ENCODE measurements at regions not wholly inside any gene's neighbourhood (a gene's known extent, or its start where the extent isn't known, plus 50 kb on each side); places are given as distances from the start of the nearest gene placed in this dataset.
A peak's percentile ranks its signal among the peaks of the same experiment; 100 is the strongest.
"Not testable (repeated sequence)": the region's sequence is repeated elsewhere in the genome, so short reads cannot be mapped to it uniquely, and the experiment has no call there.

DNA sequence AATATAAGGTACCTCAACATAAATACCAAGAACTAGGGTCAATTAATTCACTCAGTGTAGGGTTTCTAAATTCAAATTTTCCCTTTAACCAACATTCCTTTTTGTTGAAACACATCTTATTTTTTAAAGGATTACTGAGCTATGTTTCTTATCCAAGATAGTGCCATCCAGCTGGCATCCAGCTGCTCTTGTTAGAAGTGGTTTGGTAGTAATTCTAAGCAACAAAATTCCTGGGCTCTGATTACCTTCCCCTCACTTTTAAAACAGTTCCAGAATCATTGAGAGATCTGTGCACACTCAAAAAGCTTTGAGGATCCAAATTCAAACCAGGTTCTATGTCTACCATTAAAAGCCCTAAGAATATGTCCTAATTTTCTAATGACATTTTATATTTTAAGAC is 583.7 kb downstream of the TRIML1 start:
- H3K4me3 Mint-ChIP-seq = no peak overlapping the region
- ATAC-seq (no peak), DNase-seq (no peak)
- no peaks in the 10 kb centered on the region for H3K27me3 Mint-ChIP-seq
- POLR2A ChIA-PET = no interaction called here
- H3K27ac Mint-ChIP-seq = no peak overlapping the region
- H3K9me3 Mint-ChIP-seq = peaks cover 2 to 20% (median 10%) of the 10 kb centered on the region in 9 donors
- H3K36me3 Mint-ChIP-seq = no peaks in the 10 kb centered on the region
- no peaks in the 10 kb centered on the region for H3K4me1 Mint-ChIP-seq

DNA sequence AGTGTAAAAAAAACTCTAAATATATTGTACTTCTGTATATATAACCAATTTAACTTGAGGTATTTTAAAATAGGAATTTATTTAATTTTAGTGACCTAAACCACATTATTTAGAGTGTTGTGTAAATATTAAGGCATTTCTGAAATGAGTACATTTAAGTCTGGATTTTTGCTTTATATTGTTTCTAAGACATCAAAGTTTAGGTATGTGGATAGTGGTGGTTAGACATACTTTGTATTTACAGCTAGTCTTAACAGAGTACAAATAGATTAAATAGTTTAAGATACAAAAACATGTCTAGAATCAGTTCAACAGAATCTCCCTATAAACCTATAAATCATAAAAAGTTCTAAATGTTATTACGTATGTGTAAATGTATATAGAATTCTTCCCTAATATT is 588.5 kb downstream of the TRIML1 start:
- ATAC-seq (no peak), DNase-seq (no peak)
- H3K27me3 Mint-ChIP-seq = no peaks in the 10 kb centered on the region
- no peaks in the 10 kb centered on the region for H3K4me1 Mint-ChIP-seq
- peaks cover 2 to 29% (median 17%) of the 10 kb centered on the region in 9 donors for H3K9me3 Mint-ChIP-seq
- no peak overlapping the region for H3K4me3 Mint-ChIP-seq
- no peak overlapping the region for H3K27ac Mint-ChIP-seq
- peaks cover 0 to 9% (median 0%) of the 10 kb centered on the region in 3 donors for H3K36me3 Mint-ChIP-seq
- POLR2A ChIA-PET = no interaction called here

DNA sequence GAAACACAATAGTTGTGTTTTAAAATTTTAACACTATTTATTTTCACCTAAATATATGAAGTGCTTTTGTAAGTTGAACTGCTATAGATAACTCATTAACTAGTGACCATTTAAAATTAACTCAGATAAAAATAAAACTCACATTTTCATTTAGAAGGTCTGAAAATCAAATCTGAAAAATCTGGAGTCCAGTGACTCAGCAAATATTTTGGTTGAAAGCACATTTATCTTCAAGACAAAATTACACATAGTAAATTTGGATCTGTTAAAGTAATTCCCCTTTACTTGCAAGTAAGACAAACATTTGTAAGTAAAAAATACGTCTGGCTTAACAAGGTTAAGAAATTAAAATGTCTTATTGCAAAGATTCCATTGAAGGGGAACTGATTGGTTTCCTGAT is 589.1 kb downstream of the TRIML1 start:
- POLR2A ChIA-PET = no interaction called here
- Mint-ChIP-seq H3K4me1 (no peaks in the 10 kb centered on the region), H3K9me3 (peaks cover 2 to 29% (median 17%) of the 10 kb centered on the region in 9 donors), H3K27ac (no peak overlapping the region), H3K4me3 (no peak overlapping the region), H3K36me3 (peaks cover 0 to 9% (median 0%) of the 10 kb centered on the region in 3 donors), H3K27me3 (no peaks in the 10 kb centered on the region)
- DNase-seq (no peak), ATAC-seq (no peak)

DNA sequence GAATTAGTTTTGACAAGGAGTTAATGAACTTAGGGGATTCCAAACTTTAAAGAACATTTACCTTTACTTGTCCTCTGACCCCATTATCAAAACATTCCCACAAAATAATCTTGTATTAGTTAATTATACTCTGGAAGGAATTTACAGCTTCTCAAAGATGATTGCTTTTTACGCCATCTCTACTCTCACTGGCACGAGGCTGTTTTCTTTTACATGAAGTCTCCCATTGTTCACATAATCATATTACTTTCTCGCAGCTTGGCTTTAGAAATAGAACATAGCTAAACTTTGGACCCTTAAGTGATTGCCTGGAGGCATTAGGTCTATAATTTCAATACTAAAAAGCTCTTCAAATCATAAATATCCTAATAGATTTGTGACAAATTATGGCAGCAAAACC is 592.9 kb downstream of the TRIML1 start:
- H3K4me1 Mint-ChIP-seq = no peaks in the 10 kb centered on the region
- DNase-seq (no peak), ATAC-seq (no peak)
- H3K27me3 Mint-ChIP-seq = no peaks in the 10 kb centered on the region
- POLR2A ChIA-PET = no interaction called here
- H3K9me3 Mint-ChIP-seq = peaks cover 3 to 33% (median 18%) of the 10 kb centered on the region in 9 donors
- no peak overlapping the region for H3K27ac Mint-ChIP-seq
- H3K4me3 Mint-ChIP-seq = no peak overlapping the region
- H3K36me3 Mint-ChIP-seq = peaks cover 0 to 9% (median 0%) of the 10 kb centered on the region in 3 donors

DNA sequence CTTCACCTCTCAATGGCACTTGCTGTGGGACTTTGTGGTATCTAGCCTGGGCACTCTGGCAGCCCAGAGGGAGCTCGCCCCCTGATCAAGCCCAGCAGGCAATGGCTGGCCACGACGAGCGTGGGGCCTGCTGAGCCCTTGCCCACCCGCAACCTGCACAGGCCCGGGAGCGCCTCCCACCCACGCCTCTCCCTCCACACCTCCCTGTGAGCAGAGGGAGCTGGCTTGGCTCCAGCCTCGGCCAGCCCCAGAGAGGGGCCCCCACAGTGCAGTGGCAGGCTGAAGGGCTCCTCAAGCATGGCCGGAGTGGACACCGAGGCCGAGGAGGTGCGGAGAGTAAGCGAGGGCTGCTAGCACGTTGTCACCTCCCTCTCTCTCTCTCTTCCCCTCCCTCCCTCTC is 595.8 kb downstream of the TRIML1 start:
- DNase-seq (no peak), ATAC-seq (no peak)
- Mint-ChIP-seq H3K9me3 (peaks cover 3 to 33% (median 20%) of the 10 kb centered on the region in 9 donors), H3K27ac (no peak overlapping the region), H3K4me1 (no peaks in the 10 kb centered on the region), H3K27me3 (no peaks in the 10 kb centered on the region), H3K36me3 (peaks cover 0 to 9% (median 0%) of the 10 kb centered on the region in 3 donors), H3K4me3 (no peak overlapping the region)
- POLR2A ChIA-PET = no interaction called here

DNA sequence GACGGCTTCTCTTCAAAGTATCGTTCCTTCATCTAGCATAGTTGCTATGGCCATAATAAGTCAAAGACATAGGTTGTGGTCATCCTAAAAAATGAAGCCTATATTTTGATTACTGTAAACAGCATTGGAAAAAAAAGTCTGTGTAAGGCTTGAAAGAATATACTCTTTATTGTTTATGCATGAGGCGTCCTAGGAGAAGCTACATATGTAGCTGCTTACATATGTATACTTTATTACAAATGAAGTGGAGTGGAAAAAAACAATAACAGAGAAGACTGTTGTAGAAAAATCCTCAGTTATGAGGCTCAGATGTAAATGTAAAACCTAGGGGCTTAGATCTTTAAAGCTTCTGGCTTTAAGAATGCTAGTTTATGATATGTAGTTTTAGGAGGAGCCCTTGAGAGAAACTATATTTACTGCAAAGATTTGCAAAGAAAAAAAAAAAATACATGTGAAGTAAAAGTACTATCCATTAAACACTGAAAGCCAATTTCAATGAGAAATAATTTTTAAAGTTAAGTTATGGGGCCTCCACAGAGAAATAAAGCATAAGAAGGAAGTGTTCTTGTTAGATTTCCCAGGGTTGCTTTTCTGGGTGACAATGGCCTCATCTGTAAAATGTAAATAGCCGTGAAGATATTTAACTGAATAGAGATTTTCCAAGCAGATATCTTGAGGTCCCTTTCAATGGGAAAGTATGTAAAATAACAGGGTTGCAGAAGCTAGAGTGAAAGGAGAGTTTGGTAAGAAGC is 598.2 kb downstream of the TRIML1 start:
- H3K27ac Mint-ChIP-seq = no peak overlapping the region
- no peak overlapping the region for H3K4me3 Mint-ChIP-seq
- no peaks in the 10 kb centered on the region for H3K27me3 Mint-ChIP-seq
- ATAC-seq = no peak
- POLR2A ChIA-PET = no interaction called here
- H3K36me3 Mint-ChIP-seq = no peaks in the 10 kb centered on the region
- H3K9me3 Mint-ChIP-seq = peaks cover 0 to 16% (median 7%) of the 10 kb centered on the region in 9 donors
- no peak for DNase-seq
- H3K4me1 Mint-ChIP-seq = no peaks in the 10 kb centered on the region

DNA sequence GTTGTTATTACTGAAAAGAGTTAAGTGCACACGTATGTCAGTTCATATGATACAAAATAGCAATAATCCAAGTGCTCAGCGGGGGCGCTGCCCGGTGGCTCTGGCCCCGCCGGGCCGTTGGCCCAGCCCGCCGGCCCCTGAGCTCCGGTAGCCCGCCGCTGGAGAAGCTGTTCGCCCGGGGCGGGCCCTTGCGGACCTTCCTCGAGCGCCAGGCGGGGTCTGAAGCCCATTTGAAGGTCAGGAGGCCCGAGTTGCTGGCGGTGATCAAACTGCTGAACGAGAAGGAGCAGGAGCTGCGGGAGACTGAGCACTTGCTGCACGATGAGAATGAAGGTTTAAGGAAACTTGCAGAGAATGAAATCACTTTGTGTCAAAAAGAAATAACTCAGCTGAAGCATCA is 599.0 kb downstream of the TRIML1 start:
- H3K27me3 Mint-ChIP-seq, H3K27ac Mint-ChIP-seq, H3K4me1 Mint-ChIP-seq, H3K36me3 Mint-ChIP-seq, DNase-seq, H3K4me3 Mint-ChIP-seq, POLR2A ChIA-PET: not testable (repeated sequence)
- H3K9me3 Mint-ChIP-seq = peaks cover 0 to 11% (median 5%) of the 10 kb centered on the region in 9 donors
- peak in 1 of 2 donors; percentile 49 for ATAC-seq

DNA sequence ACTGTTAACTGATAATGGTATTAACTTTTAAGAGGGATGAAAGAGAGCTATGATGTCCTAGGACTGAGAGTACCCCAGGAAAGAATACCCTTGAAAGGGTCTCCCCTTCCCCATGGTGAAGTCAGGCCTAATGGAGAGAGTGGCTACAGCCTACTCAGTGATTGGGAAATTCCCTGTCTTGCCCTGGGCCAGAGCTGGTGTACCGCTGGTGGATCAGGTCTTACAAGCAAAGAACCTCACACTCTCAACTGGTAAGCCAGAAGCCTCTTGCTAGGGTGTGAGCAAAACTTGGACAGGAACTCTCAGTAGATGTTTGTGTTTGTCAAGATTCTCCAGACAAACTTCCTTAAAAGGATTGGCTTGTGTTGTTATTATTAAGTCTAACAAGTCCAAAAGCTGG is 600.9 kb downstream of the TRIML1 start:
- H3K36me3 Mint-ChIP-seq, ATAC-seq, H3K4me3 Mint-ChIP-seq, POLR2A ChIA-PET, H3K27me3 Mint-ChIP-seq, H3K4me1 Mint-ChIP-seq, DNase-seq, H3K27ac Mint-ChIP-seq: not testable (repeated sequence)
- H3K9me3 Mint-ChIP-seq = peaks cover 0 to 11% (median 6%) of the 10 kb centered on the region in 9 donors

DNA sequence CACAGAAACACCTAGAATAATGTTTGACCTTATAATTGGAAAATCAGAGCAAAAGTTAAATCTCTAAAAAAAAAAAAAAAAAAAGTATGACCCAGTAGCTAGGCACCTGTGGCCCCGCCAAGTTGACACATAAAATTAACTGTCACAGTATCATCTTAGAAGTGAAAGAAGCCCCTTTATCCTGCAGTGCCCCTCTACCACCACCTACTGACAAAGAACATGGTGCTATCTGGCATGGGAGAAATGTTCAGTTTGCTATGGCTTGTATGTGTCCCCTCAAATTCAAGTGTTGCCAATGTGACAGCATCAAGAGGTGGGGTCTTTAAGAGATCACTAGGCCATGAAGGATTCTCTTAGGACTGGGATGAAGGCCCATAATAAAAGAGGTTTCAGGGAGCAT is 601.5 kb downstream of the TRIML1 start:
- H3K4me3 Mint-ChIP-seq, H3K27me3 Mint-ChIP-seq, DNase-seq, POLR2A ChIA-PET, H3K36me3 Mint-ChIP-seq, H3K27ac Mint-ChIP-seq, H3K4me1 Mint-ChIP-seq: not testable (repeated sequence)
- peak; percentile 50 to 61 for ATAC-seq
- peaks cover 0 to 11% (median 7%) of the 10 kb centered on the region in 9 donors for H3K9me3 Mint-ChIP-seq

DNA sequence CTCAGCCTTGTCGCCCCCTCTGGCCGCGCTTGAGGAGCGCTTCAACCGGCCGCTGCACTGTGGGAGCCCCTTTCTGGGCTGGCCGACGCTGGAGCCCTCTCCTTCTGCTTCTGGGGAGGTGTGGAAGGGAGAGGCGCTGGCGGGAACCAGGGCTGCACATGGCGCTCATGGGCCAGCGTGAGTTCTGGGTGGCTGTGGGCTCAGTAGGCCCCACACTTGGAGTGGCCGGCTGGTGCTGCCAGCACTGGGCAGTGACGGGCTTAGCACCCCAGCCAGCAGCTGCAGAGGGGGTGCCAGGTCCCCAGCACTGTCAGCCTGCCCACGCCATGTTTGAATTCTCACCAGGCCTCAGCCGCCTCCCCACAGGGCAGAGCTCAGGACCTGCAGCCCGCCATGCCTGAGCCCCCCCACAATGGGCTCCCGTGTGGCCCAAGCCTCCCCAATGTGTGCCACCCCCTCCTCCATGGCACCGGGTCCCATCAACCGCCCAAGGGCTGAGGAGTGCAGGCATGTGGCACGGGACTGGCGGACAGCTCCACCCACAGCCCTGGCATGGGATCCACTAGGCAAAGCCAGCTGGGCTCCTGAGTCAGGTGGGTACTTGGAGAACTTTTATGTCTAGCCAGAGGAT is 615.2 kb downstream of the TRIML1 start:
- no peak overlapping the region for H3K27ac Mint-ChIP-seq
- no peak overlapping the region for H3K4me3 Mint-ChIP-seq
- no peak for DNase-seq
- POLR2A ChIA-PET = no interaction called here
- no peak for ATAC-seq
- no peaks in the 10 kb centered on the region for H3K27me3 Mint-ChIP-seq
- no peaks in the 10 kb centered on the region for H3K4me1 Mint-ChIP-seq
- H3K9me3 Mint-ChIP-seq = peaks cover 9 to 49% (median 17%) of the 10 kb centered on the region in 9 donors
- peaks cover 0 to 19% (median 0%) of the 10 kb centered on the region in 3 donors for H3K36me3 Mint-ChIP-seq

DNA sequence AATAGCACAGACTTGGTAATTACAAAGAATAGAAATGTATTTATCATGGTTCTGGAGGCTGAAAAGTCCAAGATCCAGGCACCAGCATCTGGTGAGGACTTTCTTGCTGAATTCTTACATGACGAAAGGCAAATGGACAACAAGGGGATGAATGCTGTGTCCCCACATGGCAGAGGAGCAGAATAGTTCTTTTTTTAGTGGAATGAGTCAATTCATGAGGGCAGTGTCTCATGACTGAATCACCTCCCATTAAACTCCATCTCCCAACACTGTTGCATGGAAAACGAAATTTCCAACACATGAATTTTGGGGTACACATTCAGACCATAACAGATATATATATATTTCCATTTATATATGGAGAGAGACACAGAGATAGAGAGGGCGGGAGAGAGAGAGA is 628.3 kb downstream of the TRIML1 start:
- no peaks in the 10 kb centered on the region for H3K27me3 Mint-ChIP-seq
- H3K27ac Mint-ChIP-seq = no peak overlapping the region
- ATAC-seq = no peak
- H3K4me3 Mint-ChIP-seq = no peak overlapping the region
- peaks cover 7 to 38% (median 20%) of the 10 kb centered on the region in 9 donors for H3K9me3 Mint-ChIP-seq
- no peak for DNase-seq
- no peaks in the 10 kb centered on the region for H3K36me3 Mint-ChIP-seq
- H3K4me1 Mint-ChIP-seq = no peaks in the 10 kb centered on the region
- POLR2A ChIA-PET = no interaction called here

DNA sequence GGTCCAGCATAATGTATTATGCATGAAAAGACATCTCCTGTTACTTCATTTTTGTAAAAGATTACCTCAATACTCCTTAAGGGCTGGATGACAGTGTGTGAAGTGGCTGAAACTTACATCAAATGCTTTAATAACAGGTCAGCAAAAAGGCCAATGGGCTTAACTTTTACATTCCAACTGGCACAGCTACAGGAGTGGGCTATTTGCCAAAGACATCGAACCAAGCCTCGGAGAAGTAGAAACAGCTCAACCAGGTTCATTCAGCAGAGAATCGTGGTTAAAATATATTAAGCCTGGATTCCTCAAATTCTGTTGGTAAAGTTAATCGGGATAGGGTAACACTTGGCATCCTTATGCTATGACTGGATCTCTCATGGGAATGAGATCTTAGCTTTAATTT is 639.7 kb downstream of the TRIML1 start:
- no peaks in the 10 kb centered on the region for H3K4me1 Mint-ChIP-seq
- H3K27me3 Mint-ChIP-seq = no peaks in the 10 kb centered on the region
- POLR2A ChIA-PET = no interaction called here
- peaks cover 0 to 4% (median 0%) of the 10 kb centered on the region in 3 donors for H3K36me3 Mint-ChIP-seq
- no peak for ATAC-seq
- H3K9me3 Mint-ChIP-seq = peaks cover 0 to 18% (median 3%) of the 10 kb centered on the region in 9 donors
- DNase-seq = no peak
- H3K4me3 Mint-ChIP-seq = no peak overlapping the region
- H3K27ac Mint-ChIP-seq = no peak overlapping the region

DNA sequence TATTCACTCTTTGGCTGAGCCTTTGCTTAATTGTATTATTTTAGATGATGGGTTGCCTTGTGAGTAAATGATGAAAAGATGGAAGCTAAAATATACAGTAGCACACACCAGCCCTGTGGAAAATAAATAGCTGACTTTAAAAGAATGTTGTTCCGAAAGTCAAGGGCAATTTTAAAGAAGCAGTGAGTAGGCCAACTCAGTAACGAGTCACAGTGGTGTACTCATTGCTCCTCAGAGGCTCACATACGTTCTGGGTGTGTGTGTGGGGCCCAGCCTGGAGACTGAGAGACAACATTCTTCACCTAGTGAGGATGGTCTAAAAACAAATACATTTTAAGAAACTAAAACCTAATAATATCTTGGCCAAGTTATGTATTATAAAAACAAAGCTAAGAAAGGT is 640.3 kb downstream of the TRIML1 start:
- DNase-seq (no peak), ATAC-seq (no peak)
- H3K36me3 Mint-ChIP-seq = peaks cover 0 to 4% (median 0%) of the 10 kb centered on the region in 3 donors
- no peak overlapping the region for H3K27ac Mint-ChIP-seq
- POLR2A ChIA-PET = no interaction called here
- H3K9me3 Mint-ChIP-seq = peaks cover 0 to 12% (median 3%) of the 10 kb centered on the region in 9 donors
- H3K27me3 Mint-ChIP-seq = no peaks in the 10 kb centered on the region
- H3K4me3 Mint-ChIP-seq = no peak overlapping the region
- no peaks in the 10 kb centered on the region for H3K4me1 Mint-ChIP-seq

DNA sequence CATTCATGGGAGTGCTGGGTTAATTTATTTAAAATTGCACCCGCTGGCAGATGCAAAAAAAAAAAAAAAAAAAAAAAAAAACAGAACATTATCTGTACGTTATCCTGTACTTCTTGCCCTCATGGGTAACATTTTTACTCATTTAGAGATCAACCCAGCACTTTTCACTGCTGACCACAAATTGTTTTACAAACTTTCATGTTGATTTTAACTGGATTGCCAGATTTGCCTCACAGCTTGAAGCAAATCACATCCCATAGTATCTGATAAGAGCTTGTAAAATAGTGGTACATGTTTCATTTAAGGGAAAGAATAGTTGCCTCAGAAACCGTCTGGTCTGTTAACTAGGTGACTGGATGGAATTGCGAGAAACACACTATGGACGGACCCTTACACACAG is 640.8 kb downstream of the TRIML1 start:
- peaks cover 0 to 8% (median under 1%) of the 10 kb centered on the region in 9 donors for H3K9me3 Mint-ChIP-seq
- H3K36me3 Mint-ChIP-seq = no peaks in the 10 kb centered on the region
- no peaks in the 10 kb centered on the region for H3K27me3 Mint-ChIP-seq
- ATAC-seq (no peak), DNase-seq (no peak)
- H3K4me3 Mint-ChIP-seq = no peak overlapping the region
- no peaks in the 10 kb centered on the region for H3K4me1 Mint-ChIP-seq
- POLR2A ChIA-PET = no interaction called here
- H3K27ac Mint-ChIP-seq = no peak overlapping the region
